ENCODE measurements at regions not wholly inside any gene's neighbourhood (a gene's known extent, or its start where the extent isn't known, plus 50 kb on each side); places are given as distances from the start of the nearest gene placed in this dataset.

DNA sequence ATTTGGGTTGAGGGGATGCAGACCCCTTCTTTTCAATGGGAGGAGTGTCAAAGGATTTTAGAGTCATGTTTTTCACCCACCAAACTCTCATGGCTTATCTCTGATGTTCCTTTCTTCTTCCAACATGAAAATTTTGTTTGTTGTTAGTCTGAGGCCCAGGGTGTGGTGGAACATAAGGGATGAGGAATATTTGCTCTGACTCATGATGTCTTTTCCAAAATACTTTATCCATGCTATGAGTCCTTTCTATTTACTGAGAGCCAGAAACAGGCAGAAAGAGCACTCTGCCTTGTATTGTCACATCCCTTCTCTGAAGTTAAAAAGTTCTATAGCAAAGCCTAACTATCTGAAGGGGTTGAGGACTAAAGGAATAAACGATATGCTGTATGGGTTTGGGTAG, 61.6 kb upstream of the GYPA start:
- DNase-seq = no peak

DNA sequence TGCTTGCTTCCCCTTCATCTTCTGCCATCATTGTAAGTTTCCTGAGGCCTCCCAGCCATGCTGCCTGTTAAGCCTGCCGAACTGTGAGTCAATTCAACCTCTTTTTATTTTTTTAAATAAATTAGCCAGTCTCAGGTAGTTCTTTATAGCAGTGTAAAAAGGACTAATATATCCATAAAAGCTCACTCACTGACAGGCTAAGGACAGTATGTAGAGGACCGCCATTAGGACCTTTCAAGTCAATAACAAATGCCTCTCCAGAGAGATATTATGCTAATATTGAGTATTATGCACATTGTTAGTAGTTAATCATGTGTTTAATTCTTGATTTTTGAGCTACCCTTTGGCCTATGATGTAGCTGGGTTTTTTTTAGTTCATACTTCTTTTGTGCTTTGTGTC, 62.6 kb upstream of the GYPA start:
- no peak for DNase-seq

DNA sequence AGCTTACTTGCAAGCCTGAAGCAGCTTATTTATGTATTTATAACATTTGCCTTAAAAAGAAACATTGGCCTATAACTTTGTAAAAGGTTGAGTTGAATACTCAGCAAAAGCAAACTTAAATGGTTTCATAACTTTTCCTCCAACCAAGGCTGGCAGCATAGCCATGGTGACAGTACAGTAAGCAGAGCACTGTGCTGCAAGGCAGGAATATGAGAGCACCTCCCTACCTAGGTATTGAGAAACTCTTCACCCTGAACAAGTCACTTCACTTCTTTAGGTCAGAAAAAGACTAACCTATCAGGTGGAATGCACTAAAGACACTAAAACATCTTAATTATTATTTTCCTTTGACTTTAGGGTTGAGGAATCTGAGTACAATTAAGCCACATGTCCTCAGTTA, 63.9 kb upstream of the GYPA start:
- no peak for DNase-seq

DNA sequence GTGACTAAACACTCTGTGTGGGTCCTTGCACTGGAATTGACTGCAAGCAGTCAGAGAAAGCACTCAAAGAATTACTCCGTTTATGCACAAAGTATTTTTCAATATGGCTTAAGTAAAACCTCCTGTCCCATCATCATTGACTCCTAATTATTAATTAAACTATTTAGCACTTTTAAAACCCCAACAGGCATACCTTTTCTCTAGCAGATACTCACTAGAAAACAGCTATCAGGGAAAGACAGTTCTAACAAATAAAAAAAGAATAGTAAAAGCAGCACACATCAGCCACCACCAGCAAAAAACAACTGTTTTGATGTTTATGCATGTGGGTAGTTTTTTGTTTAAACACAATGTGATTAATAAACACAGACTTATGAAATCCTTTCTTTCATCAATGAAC, 66.2 kb upstream of the GYPA start:
- DNase-seq = no peak

DNA sequence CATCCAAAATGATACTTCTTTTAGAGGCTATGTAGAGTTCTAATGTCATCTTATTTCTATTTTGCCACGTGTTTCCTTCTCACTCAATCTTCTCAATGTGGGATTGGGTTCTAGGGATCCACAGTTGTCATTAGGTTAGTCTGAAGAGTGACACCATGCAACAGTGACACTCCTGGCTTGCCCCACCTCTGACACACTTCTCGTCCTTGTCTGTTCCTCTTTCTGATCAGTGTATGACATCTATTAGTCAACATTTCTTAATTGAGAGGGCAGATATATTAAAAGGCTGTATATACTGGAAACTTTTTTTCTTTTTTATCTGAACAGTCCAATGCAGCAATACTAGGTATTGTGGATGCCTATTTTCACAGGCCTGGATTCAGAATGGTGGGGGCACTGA, 67.6 kb upstream of the GYPA start:
- DNase-seq = no peak

- no peak for DNase-seq
These were observed 69.0 kb upstream of the GYPA start for GRCh38 chr4:144209491-144209890.

- no peak for DNase-seq
These were observed 72.9 kb upstream of the GYPA start for GRCh38 chr4:144213371-144213770.

DNA sequence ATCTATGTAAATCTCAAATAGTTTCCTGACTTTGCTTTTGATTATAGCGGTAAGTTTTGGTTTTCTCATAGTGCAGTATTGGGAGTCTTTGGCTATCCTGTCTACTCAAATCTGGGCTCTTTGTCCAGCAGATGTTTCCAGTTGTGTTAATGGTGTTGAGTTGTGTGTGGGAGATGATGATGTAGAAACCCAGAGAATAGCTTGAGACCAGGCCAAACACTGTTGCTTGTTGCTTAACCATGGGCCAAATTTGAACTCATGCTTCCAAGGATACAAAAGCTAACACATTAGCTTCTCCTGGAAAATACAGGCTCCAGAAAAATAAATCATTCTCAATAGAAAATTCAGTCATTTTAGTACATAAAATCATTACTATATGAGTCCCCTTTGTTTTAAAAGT, 82.6 kb upstream of the GYPA start:
- no peak for DNase-seq

GRCh38 chr4:144223661-144224060, 83.1 kb upstream of the GYPA start:
- no peak for DNase-seq

DNA sequence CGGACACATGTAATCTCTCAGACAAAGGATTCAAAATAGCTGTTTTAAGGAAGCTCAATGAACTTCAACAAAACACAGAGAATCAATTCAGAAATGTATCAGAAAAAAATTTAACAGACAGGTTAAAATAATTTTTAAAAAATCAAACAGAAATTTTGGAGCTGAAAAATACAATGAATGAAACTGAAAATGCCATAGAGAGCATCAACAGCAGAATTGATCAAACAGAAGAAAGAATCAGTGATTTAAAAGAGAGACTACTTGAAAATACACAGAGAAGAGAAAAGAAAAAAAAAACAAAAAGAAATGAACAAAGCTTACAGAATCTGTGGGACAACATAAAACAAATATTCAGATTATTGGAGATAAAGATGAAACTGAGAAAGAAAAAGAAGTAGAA, 118.8 kb upstream of the GYPA start:
- no peak for DNase-seq

DNA sequence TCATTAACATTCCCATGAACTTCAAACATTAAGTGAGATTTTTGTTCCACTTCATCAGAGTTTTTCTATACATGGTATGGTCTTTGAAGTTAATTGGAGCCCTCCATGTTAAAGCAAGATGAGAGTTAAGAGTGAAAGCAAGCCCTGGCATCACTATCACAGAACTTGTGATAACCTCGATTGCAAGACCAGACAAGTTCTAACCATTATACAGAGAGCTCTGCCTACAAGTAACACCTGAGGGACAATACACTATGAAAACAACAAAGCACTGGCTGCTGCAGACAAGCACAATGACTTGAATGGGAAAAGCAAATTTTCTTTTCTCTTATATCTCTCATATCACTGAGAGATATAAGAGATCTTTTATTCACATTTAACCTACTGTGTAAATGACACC, 126.6 kb upstream of the GYPA start:
- no peak for DNase-seq

DNA sequence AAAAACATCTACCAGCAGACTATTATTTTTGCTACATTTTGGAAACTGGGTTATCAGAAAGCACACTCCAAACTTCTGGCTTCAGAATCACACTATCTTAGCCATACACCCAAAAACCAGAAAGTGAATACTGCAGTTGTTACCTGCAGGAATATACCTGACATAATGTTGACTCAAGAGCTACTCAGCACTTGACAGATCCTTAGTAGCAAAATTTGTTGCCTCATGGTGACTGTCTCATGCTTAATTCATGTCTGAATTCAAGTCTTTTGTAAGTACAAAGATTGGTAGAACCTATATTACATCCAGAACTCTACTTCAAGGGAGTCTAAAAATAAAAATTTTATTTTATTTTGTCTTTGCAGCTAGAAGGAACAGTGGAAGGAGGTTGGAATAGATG, 140.2 kb upstream of the GYPA start:
- no peak for DNase-seq

DNA sequence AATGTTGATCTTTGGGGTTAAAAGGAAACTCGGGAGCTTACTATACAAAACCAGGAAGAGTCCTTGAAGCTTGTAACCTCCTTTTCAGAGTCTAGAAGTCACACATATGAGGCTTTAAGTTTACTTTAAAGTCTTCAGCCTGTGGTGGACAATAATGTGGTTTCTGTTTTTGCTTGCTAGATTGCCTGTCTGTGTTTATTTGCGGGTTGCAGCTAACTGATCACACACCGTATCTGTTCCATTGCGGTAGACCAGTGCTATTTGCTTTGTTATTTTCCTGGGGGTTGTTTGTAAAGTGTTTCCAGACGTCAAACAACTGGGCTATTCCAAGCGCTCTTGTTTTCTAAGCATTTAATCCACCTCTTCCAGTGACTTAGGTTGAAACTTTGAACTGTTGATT, 143.0 kb upstream of the GYPA start:
- no peak for DNase-seq

GRCh38 chr4:144284026-144284425, 143.5 kb upstream of the GYPA start:
- DNase-seq = no peak

DNA sequence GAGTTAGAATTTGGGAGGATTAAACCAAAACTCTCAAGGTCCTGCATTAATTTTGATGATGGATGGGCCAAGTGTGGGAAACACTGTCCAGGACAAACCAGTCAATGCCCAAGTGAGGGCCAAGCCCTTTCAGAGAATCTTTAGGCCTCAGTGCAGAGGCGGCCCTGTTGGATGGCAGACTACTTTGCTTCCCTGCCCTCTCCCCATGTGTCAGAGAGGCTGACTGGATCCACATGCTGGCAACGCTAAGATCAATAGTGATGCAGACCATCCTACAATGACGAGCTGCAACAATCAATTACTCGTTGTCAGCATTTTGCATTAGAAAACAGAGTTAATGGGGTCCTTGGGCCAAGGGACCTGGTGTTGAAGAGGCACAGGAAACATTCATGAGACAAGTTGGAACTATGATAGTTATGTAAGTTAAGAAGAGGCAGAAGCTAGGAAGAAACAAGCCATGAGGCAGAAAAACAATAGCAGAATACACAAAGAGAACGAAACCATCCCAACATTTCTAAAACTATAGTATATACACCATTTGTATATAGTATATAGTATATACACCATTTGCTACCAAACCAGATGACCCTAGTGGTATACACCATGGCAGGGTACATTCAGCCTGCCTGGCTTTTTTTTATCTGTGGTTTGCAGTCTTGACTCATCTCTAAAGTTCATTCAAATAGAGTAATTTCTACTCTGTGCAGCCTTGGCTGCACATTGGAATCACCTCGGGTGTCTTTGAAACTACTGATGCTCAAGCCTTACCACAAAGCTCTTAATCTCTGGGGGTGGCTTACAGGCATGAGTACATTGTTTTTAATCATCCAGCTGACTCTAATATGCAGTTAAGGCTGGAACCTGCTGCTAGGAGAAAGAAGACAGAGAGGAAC, 147.7 kb upstream of the GYPA start:
- DNase-seq = no peak

- DNase-seq = no peak
These were observed 149.3 kb upstream of the GYPA start for GRCh38 chr4:144289667-144290428.

DNA sequence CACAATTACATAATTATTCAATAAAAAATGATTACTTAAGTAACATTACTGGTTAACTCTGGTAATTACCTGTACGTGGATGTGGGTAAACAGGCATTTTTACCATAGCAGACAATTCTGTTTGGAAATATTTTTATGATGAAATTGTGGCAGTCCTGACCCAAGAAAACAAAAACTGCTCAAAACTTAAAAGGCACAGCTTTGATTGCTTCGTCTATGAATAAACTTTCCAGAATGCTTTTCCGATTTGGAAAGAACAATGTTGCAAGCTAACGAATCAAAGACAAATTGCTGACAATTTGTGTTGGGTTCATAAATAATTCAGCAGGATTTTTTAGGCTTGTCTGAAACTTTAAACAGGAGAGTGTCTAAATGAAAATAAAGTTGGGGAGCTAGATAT, 150.6 kb upstream of the GYPA start:
- no peak for DNase-seq

DNA sequence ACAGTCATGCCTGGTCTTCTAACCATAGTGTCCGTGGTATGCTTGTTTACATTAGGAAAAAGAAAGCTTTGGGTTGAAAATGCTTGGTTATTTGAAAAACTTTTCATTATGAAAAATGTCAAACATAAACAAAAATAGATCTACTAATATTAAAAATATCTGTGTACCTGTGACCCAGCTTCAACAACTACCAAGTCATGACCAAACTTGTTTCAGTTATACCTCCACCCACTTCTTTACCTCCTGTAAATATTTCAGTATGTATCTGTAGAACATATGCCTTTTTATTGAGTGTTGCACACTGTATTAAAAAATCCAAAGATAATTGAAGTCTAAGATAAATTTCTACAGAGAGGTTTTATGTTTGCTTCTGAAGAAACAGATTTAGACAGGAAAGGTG, 153.7 kb upstream of the GYPA start:
- no peak for DNase-seq

DNA sequence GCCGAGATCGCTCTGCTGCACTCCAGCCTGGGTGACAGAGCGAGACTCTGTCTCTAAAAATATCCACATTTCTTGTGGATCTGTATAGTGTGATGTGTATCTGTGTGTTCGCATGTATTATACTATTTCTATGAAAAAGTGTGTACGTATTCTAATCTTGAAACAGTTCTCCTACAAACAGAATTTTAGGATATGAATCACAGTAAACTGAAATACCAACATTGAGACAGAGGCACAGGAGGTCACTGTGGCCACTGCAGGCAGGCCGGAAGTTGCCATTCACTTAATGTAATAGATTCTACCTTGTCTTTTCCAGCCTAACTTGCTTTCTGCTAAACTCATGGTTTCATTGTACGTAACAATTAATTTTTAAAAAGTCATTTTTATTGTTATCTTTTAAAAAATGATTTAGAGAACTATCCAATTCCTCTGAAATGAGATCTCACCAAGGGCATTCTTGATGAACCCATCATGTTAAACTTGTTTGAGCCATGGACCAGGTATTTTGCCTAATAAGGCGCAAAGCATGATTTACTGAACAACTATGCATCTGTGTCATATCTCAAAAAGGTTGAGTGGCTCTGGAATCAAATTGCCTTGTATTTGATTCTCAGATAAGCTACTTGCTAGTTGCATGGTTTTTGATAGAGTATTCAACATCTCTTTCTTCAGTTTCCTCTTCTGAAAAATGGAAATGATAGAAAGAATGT, 154.9 kb upstream of the GYPA start:
- no peak for DNase-seq

- DNase-seq = no peak
These were observed 156.4 kb upstream of the GYPA start for GRCh38 chr4:144296941-144297340.

- DNase-seq = no peak
These were observed 158.0 kb upstream of the GYPA start for GRCh38 chr4:144298519-144298918.

DNA sequence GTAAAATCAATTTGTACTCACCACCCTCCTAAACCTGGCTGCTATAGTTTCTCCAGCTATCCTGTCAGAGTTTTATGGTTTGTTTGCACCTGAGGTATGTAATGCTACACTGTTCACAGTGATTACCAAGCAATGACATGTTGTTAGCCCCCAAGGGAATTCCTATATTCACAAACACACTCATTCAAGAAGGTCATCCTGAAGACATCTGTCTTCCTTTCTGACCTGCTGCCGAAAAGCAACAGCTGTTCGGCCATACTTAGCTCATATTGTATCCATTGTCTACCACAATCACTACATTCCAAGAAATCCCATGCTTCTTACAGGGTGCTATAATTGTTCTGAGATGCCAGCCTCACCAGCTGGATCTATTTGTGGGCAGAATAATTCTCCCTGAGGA, 160.1 kb upstream of the GYPA start:
- DNase-seq = no peak

DNA sequence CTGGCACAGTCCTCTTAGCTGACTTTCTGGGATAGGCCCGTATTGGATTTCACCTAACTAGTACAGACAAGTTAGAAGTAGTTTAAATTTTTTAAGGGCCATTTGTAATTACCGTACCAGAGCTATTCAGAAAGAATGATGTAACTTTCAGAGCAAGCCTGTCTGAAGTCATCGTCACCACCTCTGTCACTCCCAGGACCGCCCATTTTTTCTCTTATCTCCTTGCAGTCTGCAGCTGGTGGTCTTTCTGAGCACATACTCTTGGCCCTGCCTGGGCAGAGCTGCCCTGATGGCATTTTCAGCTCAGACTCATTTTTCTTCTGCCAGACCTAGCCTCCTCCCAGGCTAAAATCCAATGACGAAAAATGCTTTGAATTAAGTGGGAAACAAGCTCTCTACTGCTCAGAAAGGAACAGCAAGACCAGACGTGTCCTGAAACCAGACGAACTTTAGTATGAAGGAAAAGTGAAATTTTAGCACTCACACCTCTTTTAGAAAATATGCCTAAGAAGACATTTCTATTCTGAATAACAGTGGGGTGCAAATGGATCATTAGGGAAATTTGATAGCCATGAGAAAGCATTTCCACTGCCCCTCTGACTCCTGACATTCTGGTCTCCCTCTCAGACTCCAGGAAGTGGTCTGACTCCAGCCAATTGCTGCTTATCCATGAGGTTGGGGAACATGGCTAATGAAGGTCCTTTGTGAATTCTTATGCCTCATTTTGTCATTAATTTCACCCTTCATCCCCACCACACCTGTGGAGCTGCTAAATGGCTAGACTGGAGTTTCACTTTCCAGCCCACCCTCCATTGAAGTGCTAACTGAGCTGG, 162.4 kb upstream of the GYPA start:
- DNase-seq = no peak
